PFSK-1 (cell line): ENCODE measurements at regions not wholly inside any gene's neighbourhood (a gene's known extent, or its start where the extent isn't known, plus 50 kb on each side); places are given as distances from the start of the nearest gene placed in this dataset.

Experiments
- FOXP2 ChIP-seq: optimal IDR thresholded peaks from 2 replicates; pipeline ENCODE3; 2011; ENCODE audit warnings: borderline replicate concordance, control low read depth, inconsistent platforms; ENCODE audit not compliant: insufficient read depth; ENCODE audit errors: extremely low read length, extremely low read depth
- POLR2AphosphoS5 ChIP-seq: IDR thresholded peaks from 2 replicates; pipeline ENCODE4 v1.6.1; 2012; ENCODE audit warnings: low read depth, mild to moderate bottlenecking, control low read depth, low read length, moderate library complexity
- REST ChIP-seq, 2 experiments: IDR thresholded peaks; 2 replicates each; pipeline versions ENCODE4 v1.6.1 to v1.8.0; 2011 to 2012; ENCODE audit warnings: low read depth in 2 of 2, low read length in 2 of 2, control low read depth in 1 of 2, inconsistent platforms in 1 of 2, mild to moderate bottlenecking in 1 of 2, moderate library complexity in 1 of 2; ENCODE audit not compliant: insufficient read depth in 1 of 2
- SIN3A ChIP-seq: IDR thresholded peaks from 2 replicates; pipeline ENCODE4 v1.6.1; 2012; ENCODE audit warnings: mild to moderate bottlenecking, low read length, moderate library complexity, borderline replicate concordance; ENCODE audit not compliant: insufficient read depth
- TAF1 ChIP-seq: IDR thresholded peaks from 2 replicates; pipeline ENCODE4 v1.6.1; 2012; ENCODE audit warnings: low read length, control low read depth, borderline replicate concordance; ENCODE audit not compliant: insufficient read depth

GRCh38 chr12:4169531-4169930 is 104.0 kb upstream of the CCND2 start:
- TF ChIP-seq REST (IDR thresholded peaks at IDR 0.05; ENCODE audit: insufficient read depth in 1 of 2, low read depth in 2 of 2, low read length in 2 of 2) = 0 out of 4 replicates have a peak, but pooled peaks of 1 of the 2 experiments have one; percentile 43
- TF ChIP-seq TAF1 = no peak

GRCh38 chr12:4168036-4168435 is 105.5 kb upstream of the CCND2 start:
- no peak for TF ChIP-seq REST (IDR thresholded peaks at IDR 0.05; ENCODE audit: insufficient read depth in 1 of 2, low read depth in 2 of 2, low read length in 2 of 2)
- TF ChIP-seq FOXP2 = no peak
- TF ChIP-seq TAF1 = no peak
- no peak for TF ChIP-seq SIN3A
- no peak for TF ChIP-seq POLR2AphosphoS5

- peak; percentile 20 for TF ChIP-seq POLR2AphosphoS5
- 0 out of 2 replicates have a peak, but pooled peaks have one; percentile 29 for TF ChIP-seq TAF1
- TF ChIP-seq FOXP2 = no peak
Observed at GRCh38 chr12:4164559-4165558, 108.7 kb upstream of the CCND2 start.

- TF ChIP-seq POLR2AphosphoS5 (no peak), REST (IDR thresholded peaks at IDR 0.05; ENCODE audit: insufficient read depth in 1 of 2, low read depth in 2 of 2, low read length in 2 of 2) (no peak), TAF1 (no peak), SIN3A (no peak), FOXP2 (no peak)
Observed at GRCh38 chr12:4164188-4164558, 109.4 kb upstream of the CCND2 start.

GRCh38 chr12:4161718-4162117 is 111.8 kb upstream of the CCND2 start:
- TF ChIP-seq FOXP2 = no peak
- no peak for TF ChIP-seq REST (IDR thresholded peaks at IDR 0.05; ENCODE audit: insufficient read depth in 1 of 2, low read depth in 2 of 2, low read length in 2 of 2)
- TF ChIP-seq SIN3A = no peak
- TF ChIP-seq POLR2AphosphoS5 = no peak
- TF ChIP-seq TAF1 = no peak
